Ramos (cell line): ENCODE measurements at regions not wholly inside any gene's neighbourhood (a gene's known extent, or its start where the extent isn't known, plus 50 kb on each side); places are given as distances from the start of the nearest gene placed in this dataset.
"Not testable (repeated sequence)": the region's sequence is repeated elsewhere in the genome, so short reads cannot be mapped to it uniquely, and the experiment has no call there.

ENCODE experiments used
- in situ Hi-C: fragments of 300-500 bp; cut with MboI; formaldehyde crosslinking; loops from one replicate; pipeline ENCODE4 v1.14.3; 2022; ENCODE audit warnings: low sequenced_read_pairs; ENCODE audit not compliant: unreplicated experiment

- in situ Hi-C loops = no loop called here
Observed at GRCh38 chrX:18102006-18102405, 118.7 kb downstream of the BEND2 start.

GRCh38 chrX:18101087-18101486 lies 119.6 kb downstream of the BEND2 start:
- in situ Hi-C loops = no loop called here

- in situ Hi-C loops = no loop called here
Observed at GRCh38 chrX:18099745-18100144, 120.9 kb downstream of the BEND2 start.

- in situ Hi-C loops = no loop called here
Observed at GRCh38 chrX:18098763-18099162, 121.9 kb downstream of the BEND2 start.

- in situ Hi-C loops = no loop called here
Observed at GRCh38 chrX:18076434-18076833, 144.3 kb downstream of the BEND2 start.

GRCh38 chrX:18075603-18076002 lies 145.1 kb downstream of the BEND2 start:
- in situ Hi-C loops = no loop called here

GRCh38 chrX:18068045-18068444 lies 152.6 kb downstream of the BEND2 start:
- in situ Hi-C loops = not testable (repeated sequence)

GRCh38 chrX:18065956-18066355 lies 154.7 kb downstream of the BEND2 start:
- in situ Hi-C loops = no loop called here

- in situ Hi-C loops = no loop called here
Observed at GRCh38 chrX:18051690-18052089, 169.0 kb downstream of the BEND2 start.

- in situ Hi-C loops = no loop called here
Observed at GRCh38 chrX:18047491-18047890, 173.2 kb downstream of the BEND2 start.

- in situ Hi-C loops = no loop called here
Observed at GRCh38 chrX:18045436-18045835, 175.2 kb downstream of the BEND2 start.

- in situ Hi-C loops = no loop called here
Observed at GRCh38 chrX:18042776-18043175, 177.9 kb downstream of the BEND2 start.

- in situ Hi-C loops = no loop called here
Observed at GRCh38 chrX:18041656-18042055, 179.0 kb downstream of the BEND2 start.

- in situ Hi-C loops = no loop called here
Observed at GRCh38 chrX:18039023-18039422, 177.9 kb upstream of the RAI2 start.

- in situ Hi-C loops = no loop called here
Observed at GRCh38 chrX:18036394-18036793, 175.3 kb upstream of the RAI2 start.

- in situ Hi-C loops = no loop called here
Observed at GRCh38 chrX:18034945-18035344, 173.8 kb upstream of the RAI2 start.

GRCh38 chrX:18034504-18034903 lies 173.4 kb upstream of the RAI2 start:
- in situ Hi-C loops = no loop called here

- in situ Hi-C loops = no loop called here
Observed at GRCh38 chrX:18032486-18033221, 171.6 kb upstream of the RAI2 start.

- in situ Hi-C loops = no loop called here
Observed at GRCh38 chrX:18031726-18032375, 170.8 kb upstream of the RAI2 start.

- in situ Hi-C loops = not testable (repeated sequence)
Observed at GRCh38 chrX:18030656-18031055, 169.6 kb upstream of the RAI2 start.

GRCh38 chrX:18026166-18026565 lies 165.1 kb upstream of the RAI2 start:
- in situ Hi-C loops = no loop called here

GRCh38 chrX:18017411-18017810 lies 156.3 kb upstream of the RAI2 start:
- in situ Hi-C loops = no loop called here
